Neural cell (in vitro differentiated cells): ENCODE measurements at regions not wholly inside any gene's neighbourhood (a gene's known extent, or its start where the extent isn't known, plus 50 kb on each side); places are given as distances from the start of the nearest gene placed in this dataset.

Experiments used
- CTCF ChIP-seq: fragments of 450-650 bp; IDR thresholded peaks from 2 replicates; pipeline ENCODE4 v1.5.1; 2014; ENCODE audit warnings: antibody characterized with exemption, mild to moderate bottlenecking, moderate library complexity; ENCODE audit not compliant: poor library complexity, severe bottlenecking
- EZH2 ChIP-seq: fragments of 200-600, 300-800 bp; shearing (Covaris generic), sonication (generic); IDR thresholded peaks from 2 replicates; pipeline ENCODE4 v1.6.1; 2014; ENCODE audit warnings: antibody characterized with exemption, low read length, borderline replicate concordance, mild to moderate bottlenecking; ENCODE audit not compliant: insufficient read depth, poor library complexity, severe bottlenecking

GRCh38 chr2:103285354-103285753 is 523.5 kb downstream of the TMEM182 start:
- TF ChIP-seq CTCF (no peak), EZH2 (no peak)
